Colonic mucosa (tissue), 4 donors: ENCODE measurements at regions not wholly inside any gene's neighbourhood (a gene's known extent, or its start where the extent isn't known, plus 50 kb on each side); places are given as distances from the start of the nearest gene placed in this dataset.
"Not testable (repeated sequence)": the region's sequence is repeated elsewhere in the genome, so short reads cannot be mapped to it uniquely, and the experiment has no call there.

ENCODE experiments used
- DNase-seq: peaks from one replicate; pipeline ENCODE4 v3.0.0-alpha.2; 2020
- H3K27ac ChIP-seq: fragments of 200-600 bp; one replicate; pipeline ENCODE4 v1.8.0; 2021
- H3K27me3 ChIP-seq: fragments of 200-600 bp; one replicate; pipeline ENCODE4 v1.8.0; 2021
- H3K36me3 ChIP-seq: fragments of 200-600 bp; one replicate; pipeline ENCODE4 v1.8.0; 2021
- H3K4me1 ChIP-seq: fragments of 200-600 bp; one replicate; pipeline ENCODE4 v1.8.0; 2021; ENCODE audit warnings: mild to moderate bottlenecking
- H3K4me3 ChIP-seq: fragments of 200-600 bp; one replicate; pipeline ENCODE4 v1.8.0; 2021
- H3K9ac ChIP-seq, 2 donors: one replicate each; pipeline ENCODE4 v1.7.0; 2013; ENCODE audit warnings: control low read depth in 2 of 2, low read depth in 2 of 2, low read length in 2 of 2
- H3K9me3 ChIP-seq: fragments of 200-600 bp; one replicate; pipeline ENCODE4 v1.8.0; 2021
- intact Hi-C: fragments of 100-400 bp; cut with DNase I; formaldehyde crosslinking; loops from one replicate; pipeline ENCODE4 v1.14.1; 2022
- TF ChIP-seq, protein P1 (sequence below): fragments of 200-600 bp; IDR thresholded peaks from one replicate; pipeline ENCODE4 v1.8.0; 2022; ENCODE audit warnings: antibody characterized with exemption, mild to moderate bottlenecking
- donor health status: healthy.
- donor health status: DM: no; HTN: no; CAD: no.
- donor health status: DM: no; HTN: no; CAD: no.

GRCh38 chr2:71922499-71923142, 225.0 kb downstream of the CYP26B1 start:
- no peak overlapping the region for H3K27ac ChIP-seq
- H3K27me3 ChIP-seq = no peaks in the 10 kb centered on the region
- intact Hi-C loops = loop anchor here (5.0 kb wide), 3 partner anchors 375 to 825 kb away; no protein-coding TSS in a partner anchor
- no peaks in the 10 kb centered on the region for H3K4me1 ChIP-seq
- peak; percentile 14 for DNase-seq
- H3K4me3 ChIP-seq = no peak overlapping the region
- H3K9ac ChIP-seq = no peak overlapping the region
- no peaks in the 10 kb centered on the region for H3K9me3 ChIP-seq
- no peaks in the 10 kb centered on the region for H3K36me3 ChIP-seq
- TF ChIP-seq, protein P1, sequence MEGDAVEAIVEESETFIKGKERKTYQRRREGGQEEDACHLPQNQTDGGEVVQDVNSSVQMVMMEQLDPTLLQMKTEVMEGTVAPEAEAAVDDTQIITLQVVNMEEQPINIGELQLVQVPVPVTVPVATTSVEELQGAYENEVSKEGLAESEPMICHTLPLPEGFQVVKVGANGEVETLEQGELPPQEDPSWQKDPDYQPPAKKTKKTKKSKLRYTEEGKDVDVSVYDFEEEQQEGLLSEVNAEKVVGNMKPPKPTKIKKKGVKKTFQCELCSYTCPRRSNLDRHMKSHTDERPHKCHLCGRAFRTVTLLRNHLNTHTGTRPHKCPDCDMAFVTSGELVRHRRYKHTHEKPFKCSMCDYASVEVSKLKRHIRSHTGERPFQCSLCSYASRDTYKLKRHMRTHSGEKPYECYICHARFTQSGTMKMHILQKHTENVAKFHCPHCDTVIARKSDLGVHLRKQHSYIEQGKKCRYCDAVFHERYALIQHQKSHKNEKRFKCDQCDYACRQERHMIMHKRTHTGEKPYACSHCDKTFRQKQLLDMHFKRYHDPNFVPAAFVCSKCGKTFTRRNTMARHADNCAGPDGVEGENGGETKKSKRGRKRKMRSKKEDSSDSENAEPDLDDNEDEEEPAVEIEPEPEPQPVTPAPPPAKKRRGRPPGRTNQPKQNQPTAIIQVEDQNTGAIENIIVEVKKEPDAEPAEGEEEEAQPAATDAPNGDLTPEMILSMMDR = no peak

- Histone ChIP-seq H3K4me1 (no peaks in the 10 kb centered on the region), H3K4me3 (no peak overlapping the region), H3K9ac (no peak overlapping the region), H3K36me3 (no peaks in the 10 kb centered on the region), H3K27me3 (no peaks in the 10 kb centered on the region), H3K27ac (no peak overlapping the region), H3K9me3 (no peaks in the 10 kb centered on the region)
- TF ChIP-seq, protein P1 = no peak
- intact Hi-C loops = loop anchor here (5.0 kb wide), 3 partner anchors 375 to 825 kb away; no protein-coding TSS in a partner anchor
- DNase-seq = peak; percentile 15
These were observed 225.6 kb downstream of the CYP26B1 start for GRCh38 chr2:71922091-71922490.

DNA sequence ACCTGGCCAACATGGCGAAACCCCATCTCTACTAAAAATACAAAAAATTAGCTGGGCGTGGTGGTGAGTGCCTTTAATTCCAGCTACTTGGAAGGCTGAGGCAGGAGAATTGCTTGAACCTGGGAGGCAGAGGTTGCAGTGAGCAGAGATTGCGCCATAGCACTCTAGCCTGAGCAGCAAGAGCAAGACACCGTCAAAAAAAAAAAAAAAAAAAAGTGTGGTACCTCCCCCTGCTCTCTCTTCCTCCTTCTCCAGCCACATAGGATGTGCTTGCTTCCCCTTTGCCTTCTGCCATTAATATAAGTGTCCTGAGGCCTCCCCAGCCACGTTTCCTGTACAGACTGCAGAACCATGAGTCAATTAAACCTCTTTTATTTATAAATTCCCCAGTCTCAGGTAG, 226.8 kb downstream of the CYP26B1 start:
- H3K4me3 ChIP-seq, H3K27ac ChIP-seq, DNase-seq, H3K36me3 ChIP-seq, H3K27me3 ChIP-seq, H3K9ac ChIP-seq, H3K9me3 ChIP-seq, H3K4me1 ChIP-seq: not testable (repeated sequence)
- intact Hi-C loops = loop anchor here (5.0 kb wide), 3 partner anchors 374 to 826 kb away; no protein-coding TSS in a partner anchor

- intact Hi-C loops = loop anchor here (5.0 kb wide), 3 partner anchors 372 to 828 kb away; no protein-coding TSS in a partner anchor
- Histone ChIP-seq H3K9ac (no peak overlapping the region), H3K4me1 (no peaks in the 10 kb centered on the region), H3K4me3 (no peak overlapping the region), H3K36me3 (no peaks in the 10 kb centered on the region), H3K27ac (no peak overlapping the region), H3K9me3 (no peaks in the 10 kb centered on the region), H3K27me3 (no peaks in the 10 kb centered on the region)
- DNase-seq = no peak
- TF ChIP-seq, protein P1 = no peak
These were observed 228.0 kb downstream of the CYP26B1 start for GRCh38 chr2:71919708-71920107.

- H3K36me3 ChIP-seq = no peaks in the 10 kb centered on the region
- intact Hi-C loops = no loop called here
- H3K4me3 ChIP-seq = no peak overlapping the region
- no peaks in the 10 kb centered on the region for H3K27me3 ChIP-seq
- no peak for DNase-seq
- no peaks in the 10 kb centered on the region for H3K4me1 ChIP-seq
- H3K9ac ChIP-seq = no peak overlapping the region
- TF ChIP-seq, protein P1 = no peak
- H3K9me3 ChIP-seq = no peaks in the 10 kb centered on the region
- no peak overlapping the region for H3K27ac ChIP-seq
These were observed 237.4 kb downstream of the CYP26B1 start for GRCh38 chr2:71910277-71910676.

- DNase-seq = no peak
- H3K27me3 ChIP-seq = no peaks in the 10 kb centered on the region
- H3K36me3 ChIP-seq = no peaks in the 10 kb centered on the region
- intact Hi-C loops = no loop called here
- H3K27ac ChIP-seq = no peak overlapping the region
- no peak overlapping the region for H3K4me3 ChIP-seq
- no peaks in the 10 kb centered on the region for H3K4me1 ChIP-seq
- no peaks in the 10 kb centered on the region for H3K9me3 ChIP-seq
- TF ChIP-seq, protein P1 = no peak
- no peak overlapping the region for H3K9ac ChIP-seq
These were observed 238.9 kb downstream of the CYP26B1 start for GRCh38 chr2:71908798-71909197.
